Head of caudate nucleus (tissue), 42 donors: ENCODE measurements at regions not wholly inside any gene's neighbourhood (a gene's known extent, or its start where the extent isn't known, plus 50 kb on each side); places are given as distances from the start of the nearest gene placed in this dataset.
A peak's percentile ranks its signal among the peaks of the same experiment; 100 is the strongest.
"Not testable (repeated sequence)": the region's sequence is repeated elsewhere in the genome, so short reads cannot be mapped to it uniquely, and the experiment has no call there.

Experiments used
- DNase-seq, 42 donors: peaks; one replicate each; pipeline versions ENCODE4 v3.0.0 to v3.0.0-alpha.2; 2020 to 2021; ENCODE audit warnings: mixed read lengths in 7 of 42
- intact Hi-C: fragments of 100-400 bp; cut with DNase I; formaldehyde crosslinking; loops from one replicate; pipeline ENCODE4 v1.15.0; 2022

- intact Hi-C loops, result no loop called here
- DNase-seq, result no peak
These were observed 231.2 kb downstream of the FGF9 start for GRCh38 chr13:21901811-21902708.

- intact Hi-C loops, result no loop called here
- DNase-seq, result no peak
These were observed 231.8 kb downstream of the FGF9 start for GRCh38 chr13:21902709-21903098.

GRCh38 chr13:21905486-21905885, 234.6 kb downstream of the FGF9 start:
- no peak for DNase-seq
- intact Hi-C loops, result no loop called here

- intact Hi-C loops, result no loop called here
- DNase-seq, result no peak
These were observed 238.5 kb downstream of the FGF9 start for GRCh38 chr13:21909331-21909730.

GRCh38 chr13:21910546-21910945, 239.7 kb downstream of the FGF9 start:
- no peak for DNase-seq
- intact Hi-C loops, result no loop called here

- DNase-seq, result no peak
- intact Hi-C loops, result no loop called here
These were observed 240.9 kb downstream of the FGF9 start for GRCh38 chr13:21911646-21912298.

- DNase-seq, result no peak
- intact Hi-C loops, result no loop called here
These were observed 242.1 kb downstream of the FGF9 start for GRCh38 chr13:21913010-21913409.

- no peak for DNase-seq
- intact Hi-C loops, result no loop called here
These were observed 246.5 kb downstream of the FGF9 start for GRCh38 chr13:21917086-21918015.

- intact Hi-C loops, DNase-seq: not testable (repeated sequence)
These were observed 249.9 kb downstream of the FGF9 start for GRCh38 chr13:21920802-21921201.

- no peak for DNase-seq
- intact Hi-C loops, result no loop called here
These were observed 254.1 kb downstream of the FGF9 start for GRCh38 chr13:21924958-21925357.

GRCh38 chr13:21925720-21926119, 254.8 kb downstream of the FGF9 start:
- intact Hi-C loops, result no loop called here
- no peak for DNase-seq

GRCh38 chr13:21929400-21929799, 258.5 kb downstream of the FGF9 start:
- intact Hi-C loops, result no loop called here
- DNase-seq, result no peak

GRCh38 chr13:21930536-21930935, 259.7 kb downstream of the FGF9 start:
- DNase-seq, result no peak
- intact Hi-C loops, result no loop called here

- intact Hi-C loops, result no loop called here
These were observed 261.7 kb downstream of the FGF9 start for GRCh38 chr13:21932578-21932977.

GRCh38 chr13:21932996-21933395, 262.1 kb downstream of the FGF9 start:
- peak in 3 of 42 donors; percentile 1 to 11 (median 8) for DNase-seq
- intact Hi-C loops, result no loop called here

More at GRCh38 chr13:21932578-21932977, 261.7 kb downstream of the FGF9 start:
- no peak for DNase-seq

GRCh38 chr13:21934284-21934683, 263.4 kb downstream of the FGF9 start:
- intact Hi-C loops, result no loop called here
- no peak for DNase-seq

GRCh38 chr13:21936674-21937073, 265.8 kb downstream of the FGF9 start:
- intact Hi-C loops, result no loop called here
- DNase-seq, result no peak

- no peak for DNase-seq
- intact Hi-C loops, result no loop called here
These were observed 267.3 kb downstream of the FGF9 start for GRCh38 chr13:21938168-21938567.

GRCh38 chr13:21938636-21939035, 267.8 kb downstream of the FGF9 start:
- intact Hi-C loops, result no loop called here

GRCh38 chr13:21942061-21942460, 271.2 kb downstream of the FGF9 start:
- intact Hi-C loops, result no loop called here
- no peak for DNase-seq

More at GRCh38 chr13:21938636-21939035, 267.8 kb downstream of the FGF9 start:
- DNase-seq, result no peak
